ENCODE measurements at regions not wholly inside any gene's neighbourhood (a gene's known extent, or its start where the extent isn't known, plus 50 kb on each side); places are given as distances from the start of the nearest gene placed in this dataset.

DNA sequence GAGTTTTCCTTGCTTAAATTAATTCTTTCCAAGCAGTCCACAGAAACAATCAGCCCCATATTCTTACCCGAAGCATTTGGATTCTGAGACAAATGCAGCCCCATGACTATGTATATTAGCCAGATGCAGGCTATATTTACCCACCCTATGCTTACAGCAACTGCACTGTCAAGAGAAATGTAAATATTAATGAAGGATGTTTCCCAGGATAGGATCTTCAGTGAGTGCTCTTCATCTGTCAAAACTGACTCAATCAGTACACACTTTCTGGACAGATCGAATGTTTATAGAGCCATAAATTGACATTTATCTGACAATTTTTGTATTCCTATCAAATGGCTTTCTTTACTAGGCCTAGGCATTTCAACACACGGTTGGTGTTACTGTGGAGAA is 725.3 kb upstream of the SEMA6A start:
- H3K36me3 Mint-ChIP-seq, result no peaks in the 10 kb centered on the region
- H3K27me3 Mint-ChIP-seq, result no peaks in the 10 kb centered on the region
- no peaks in the 10 kb centered on the region for H3K4me1 Mint-ChIP-seq
- peaks cover 7% of the 10 kb centered on the region for H3K9me3 Mint-ChIP-seq
- DNase-seq, result no peak
- CTCF ChIA-PET, result no interaction called here
- H3K27ac Mint-ChIP-seq, result no peak overlapping the region
- H3K4me3 Mint-ChIP-seq, result no peak overlapping the region

DNA sequence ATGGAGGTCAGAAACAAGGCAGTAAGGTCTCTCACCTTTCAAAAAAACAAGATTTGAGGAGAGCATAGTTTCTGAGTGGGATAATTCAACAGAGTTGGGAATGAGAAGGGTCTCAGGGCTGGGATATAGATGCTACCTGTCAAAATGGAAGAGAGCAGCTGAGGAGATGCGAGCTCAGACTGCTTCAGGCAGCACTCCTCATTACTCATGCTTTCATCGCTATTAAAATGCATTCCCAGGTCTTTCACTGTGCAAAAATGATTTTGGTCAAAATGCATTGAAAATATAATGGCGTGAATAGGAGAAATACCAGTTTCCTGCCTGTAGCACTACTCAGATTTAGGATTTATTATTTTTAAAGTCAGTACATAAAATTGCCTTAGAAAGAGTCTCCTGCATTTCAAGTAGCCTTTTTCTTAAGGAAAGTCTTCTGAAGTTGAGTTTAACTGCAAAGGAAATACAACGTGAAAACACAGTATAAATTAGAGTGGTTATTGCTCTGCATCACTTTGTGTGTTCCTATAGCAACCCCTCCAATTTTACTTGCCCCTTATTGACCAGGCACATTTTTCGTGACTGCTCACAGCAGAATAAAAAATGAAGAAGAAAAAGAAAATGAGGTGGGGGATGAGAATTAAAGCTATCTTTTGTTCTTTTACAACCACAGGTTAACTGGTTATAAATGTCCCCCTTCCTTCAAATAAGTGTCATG is 724.8 kb upstream of the SEMA6A start:
- peaks cover 7% of the 10 kb centered on the region for H3K9me3 Mint-ChIP-seq
- no peak for DNase-seq
- CTCF ChIA-PET, result no interaction called here
- no peaks in the 10 kb centered on the region for H3K36me3 Mint-ChIP-seq
- H3K27me3 Mint-ChIP-seq, result no peaks in the 10 kb centered on the region
- H3K4me3 Mint-ChIP-seq, result no peak overlapping the region
- H3K4me1 Mint-ChIP-seq, result no peaks in the 10 kb centered on the region
- no peak overlapping the region for H3K27ac Mint-ChIP-seq

DNA sequence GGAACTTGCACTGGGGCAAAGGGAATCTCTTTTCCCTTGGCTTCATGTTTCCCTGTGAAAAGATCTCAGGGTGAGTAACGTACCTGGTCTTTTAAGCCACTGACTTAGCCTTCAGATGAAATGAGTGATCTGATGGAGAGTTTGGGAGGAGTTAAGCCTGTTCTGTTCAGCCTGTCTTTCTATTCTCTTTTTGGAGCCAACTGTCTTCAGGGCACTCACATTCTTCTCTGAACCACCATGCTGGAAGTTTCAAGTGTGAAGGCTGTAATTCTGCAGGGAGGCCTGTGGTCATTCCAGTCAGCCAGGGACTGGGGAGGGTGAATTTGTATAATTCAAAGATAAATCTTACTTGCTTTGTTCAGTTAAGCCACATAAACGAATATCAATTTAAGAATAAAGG is 722.2 kb upstream of the SEMA6A start:
- Mint-ChIP-seq H3K4me3 (no peak overlapping the region), H3K36me3 (no peaks in the 10 kb centered on the region), H3K4me1 (no peaks in the 10 kb centered on the region), H3K27me3 (no peaks in the 10 kb centered on the region), H3K9me3 (peaks cover 2% of the 10 kb centered on the region), H3K27ac (no peak overlapping the region)
- CTCF ChIA-PET, result no interaction called here
- DNase-seq, result no peak

DNA sequence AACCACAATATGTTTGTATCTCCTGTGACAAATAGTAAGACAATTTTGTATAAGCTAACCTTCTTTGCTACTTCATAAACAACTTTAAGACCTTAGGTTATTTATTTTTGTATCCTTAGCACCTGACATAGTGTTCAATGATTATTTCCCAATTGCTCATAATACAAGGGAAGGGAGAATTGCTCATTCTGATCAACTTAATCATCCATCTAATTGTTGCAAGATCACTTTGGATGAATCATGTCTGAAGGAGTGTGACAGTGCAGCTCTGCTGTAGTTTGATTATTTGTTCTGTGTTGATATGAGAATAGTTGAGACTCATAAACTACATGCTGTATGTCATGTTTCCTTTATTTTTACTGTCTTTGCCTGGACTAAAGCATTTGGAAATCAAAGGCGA is 721.3 kb upstream of the SEMA6A start:
- H3K4me1 Mint-ChIP-seq, result no peaks in the 10 kb centered on the region
- CTCF ChIA-PET, result interaction anchor here (0.6 kb wide), 1 partner anchor 874 kb away, joined by 3 read pairs; no protein-coding TSS in a partner anchor
- no peak overlapping the region for H3K27ac Mint-ChIP-seq
- no peaks in the 10 kb centered on the region for H3K27me3 Mint-ChIP-seq
- peaks cover 2% of the 10 kb centered on the region for H3K9me3 Mint-ChIP-seq
- no peaks in the 10 kb centered on the region for H3K36me3 Mint-ChIP-seq
- DNase-seq, result no peak
- H3K4me3 Mint-ChIP-seq, result no peak overlapping the region

DNA sequence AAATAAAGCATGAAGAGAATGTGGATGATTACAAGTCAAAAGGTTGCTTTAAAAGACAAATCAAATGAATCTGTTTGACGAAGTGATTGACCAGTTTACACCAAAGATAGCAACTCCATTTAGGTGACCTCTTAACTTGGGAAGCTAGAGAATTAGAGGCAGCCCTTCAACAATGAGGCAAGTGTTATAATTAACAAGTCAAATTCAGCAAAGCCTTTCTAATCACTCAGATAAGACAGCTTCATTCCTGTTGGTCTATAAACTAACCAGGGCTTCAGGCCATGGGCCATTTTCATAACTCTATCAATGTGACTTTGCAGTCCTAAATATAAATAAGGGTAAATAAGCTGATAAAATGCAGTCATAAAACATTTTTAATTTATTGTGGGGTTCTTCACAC is 712.2 kb upstream of the SEMA6A start:
- CTCF ChIA-PET, result no interaction called here
- H3K9me3 Mint-ChIP-seq, result no peaks in the 10 kb centered on the region

DNA sequence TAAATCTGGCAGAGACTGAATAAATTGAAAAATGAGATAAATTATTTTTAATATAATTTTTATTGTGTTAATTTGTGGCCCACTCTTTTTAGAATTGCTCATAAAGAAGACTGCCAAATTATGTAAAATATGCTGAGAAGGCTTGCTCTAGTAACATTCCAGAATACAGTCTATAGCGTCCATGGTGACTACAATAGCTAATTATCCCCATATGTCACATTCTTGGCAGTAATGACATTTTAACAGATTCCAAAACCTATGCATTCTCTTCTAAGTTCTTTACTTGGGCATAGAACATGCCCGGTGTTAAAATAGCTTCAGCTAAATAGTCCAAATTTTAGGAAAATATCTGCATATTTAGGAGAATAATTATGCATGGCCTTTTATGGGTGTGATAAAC is 697.0 kb upstream of the SEMA6A start:
- no peak for DNase-seq
- no peaks in the 10 kb centered on the region for H3K36me3 Mint-ChIP-seq
- H3K4me3 Mint-ChIP-seq, result no peak overlapping the region
- no peaks in the 10 kb centered on the region for H3K4me1 Mint-ChIP-seq
- CTCF ChIA-PET, result no interaction called here
- H3K27ac Mint-ChIP-seq, result no peak overlapping the region
- no peaks in the 10 kb centered on the region for H3K27me3 Mint-ChIP-seq
- H3K9me3 Mint-ChIP-seq, result peaks cover 3% of the 10 kb centered on the region

More for the DNA sequence above, 712.2 kb upstream of the SEMA6A start:
- Mint-ChIP-seq H3K4me3 (no peak overlapping the region), H3K27ac (no peak overlapping the region), H3K4me1 (no peaks in the 10 kb centered on the region), H3K27me3 (no peaks in the 10 kb centered on the region), H3K36me3 (no peaks in the 10 kb centered on the region)
- DNase-seq, result no peak

DNA sequence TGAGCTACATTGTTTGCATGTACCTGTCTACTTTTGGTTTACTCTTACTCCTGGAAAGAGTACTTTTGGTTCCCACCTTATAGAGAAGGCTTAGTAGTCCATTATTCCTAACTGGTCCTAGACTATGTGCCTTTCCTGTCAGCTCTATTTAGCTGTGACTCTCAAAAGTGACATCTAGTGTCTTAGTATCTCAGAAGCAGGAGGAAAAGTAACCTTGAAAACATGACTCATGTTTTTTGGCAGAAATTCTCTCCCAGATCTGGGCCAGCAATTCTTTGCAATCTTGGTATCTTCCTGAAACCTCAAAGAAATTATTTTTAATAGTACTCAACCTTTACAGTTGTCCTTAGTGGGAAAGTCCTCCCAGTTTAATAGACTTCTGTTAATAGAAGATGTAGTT is 691.7 kb upstream of the SEMA6A start:
- CTCF ChIA-PET, result no interaction called here
- no peaks in the 10 kb centered on the region for H3K27me3 Mint-ChIP-seq
- peaks cover 4% of the 10 kb centered on the region for H3K9me3 Mint-ChIP-seq
- no peak overlapping the region for H3K27ac Mint-ChIP-seq
- H3K4me3 Mint-ChIP-seq, result no peak overlapping the region
- no peaks in the 10 kb centered on the region for H3K4me1 Mint-ChIP-seq
- H3K36me3 Mint-ChIP-seq, result no peaks in the 10 kb centered on the region
- DNase-seq, result no peak

DNA sequence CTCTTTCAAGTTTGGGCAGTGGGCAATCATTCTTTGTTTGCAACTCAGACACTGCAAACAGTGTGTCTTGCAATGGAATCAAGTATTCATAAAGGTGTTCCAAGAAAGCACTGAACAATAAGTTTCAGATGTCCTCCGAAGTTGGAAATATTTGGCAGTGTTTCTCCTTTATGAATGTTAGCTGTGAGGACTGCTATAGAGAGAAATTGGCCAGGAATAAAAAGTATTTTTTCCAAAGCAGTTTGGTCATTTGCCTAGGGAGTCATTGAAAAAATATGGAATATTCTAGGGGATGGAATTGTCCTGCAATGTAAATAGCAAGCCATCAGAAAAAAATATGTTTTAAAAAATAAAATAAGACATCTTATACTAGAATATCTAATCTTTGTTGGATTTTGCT is 688.6 kb upstream of the SEMA6A start:
- Mint-ChIP-seq H3K27ac (no peak overlapping the region), H3K4me1 (no peaks in the 10 kb centered on the region), H3K9me3 (peaks cover 4% of the 10 kb centered on the region), H3K27me3 (no peaks in the 10 kb centered on the region), H3K36me3 (no peaks in the 10 kb centered on the region), H3K4me3 (no peak overlapping the region)
- DNase-seq, result no peak
- CTCF ChIA-PET, result no interaction called here

DNA sequence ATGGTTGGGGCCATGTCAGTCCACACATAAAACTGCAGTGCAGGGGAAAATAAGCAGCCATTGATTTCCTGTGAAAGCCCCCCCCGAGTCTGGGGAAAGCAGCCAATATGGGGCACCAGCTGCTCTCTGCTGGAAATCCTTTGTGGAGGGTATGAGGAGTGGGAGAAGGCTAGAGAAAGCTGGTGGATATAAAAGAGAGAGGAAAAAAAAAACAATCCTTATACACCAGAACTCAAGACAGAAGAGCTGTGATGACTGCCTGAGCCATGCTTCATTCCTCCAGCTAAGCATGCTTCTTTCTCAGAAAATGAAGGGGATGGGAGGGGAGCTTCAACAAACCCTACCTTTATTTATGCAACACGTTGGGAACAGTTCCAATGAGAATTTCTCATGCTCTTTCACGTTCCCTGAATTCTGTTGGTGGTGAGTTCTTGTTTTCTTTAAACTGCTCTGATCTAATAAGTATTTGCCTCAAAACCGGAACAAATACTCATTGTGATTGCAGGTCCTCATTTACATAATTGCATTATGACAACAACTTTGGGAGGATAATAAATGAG is 688.0 kb upstream of the SEMA6A start:
- Mint-ChIP-seq H3K4me1 (no peaks in the 10 kb centered on the region), H3K36me3 (no peaks in the 10 kb centered on the region), H3K9me3 (peaks cover 4% of the 10 kb centered on the region), H3K27me3 (no peaks in the 10 kb centered on the region), H3K27ac (no peak overlapping the region), H3K4me3 (no peak overlapping the region)
- DNase-seq, result no peak
- CTCF ChIA-PET, result no interaction called here

DNA sequence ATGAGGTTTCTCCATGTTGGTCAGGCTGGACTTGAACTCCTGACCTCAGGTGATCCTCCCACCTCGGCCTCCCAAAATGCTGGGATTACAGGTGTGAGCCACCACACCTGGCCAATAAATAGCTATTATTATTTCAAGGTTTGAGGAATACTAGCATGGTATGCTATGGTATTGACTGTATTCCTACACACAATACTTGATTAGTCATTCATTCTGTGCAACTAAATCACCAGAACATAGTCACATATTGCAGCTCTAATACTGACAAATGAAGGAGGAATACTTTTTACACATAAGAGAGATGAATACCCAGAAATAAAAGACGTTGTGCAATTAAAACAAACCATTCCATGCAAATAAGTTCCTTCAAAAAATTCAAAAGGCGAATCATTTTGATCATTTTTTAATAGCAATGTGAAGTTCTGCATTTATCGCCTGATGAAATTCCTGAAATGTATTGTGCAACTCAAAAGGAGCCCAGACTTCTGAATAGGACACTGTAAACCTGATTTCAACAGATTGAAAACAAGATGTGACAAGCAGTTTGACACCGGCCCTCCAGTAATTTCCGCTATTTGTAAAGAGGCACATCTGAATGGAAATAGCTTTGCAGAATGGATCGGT is 687.4 kb upstream of the SEMA6A start:
- no peak for DNase-seq
- Mint-ChIP-seq H3K4me1 (no peaks in the 10 kb centered on the region), H3K4me3 (no peak overlapping the region), H3K9me3 (peaks cover 4% of the 10 kb centered on the region), H3K36me3 (no peaks in the 10 kb centered on the region), H3K27me3 (no peaks in the 10 kb centered on the region), H3K27ac (no peak overlapping the region)
- CTCF ChIA-PET, result no interaction called here

DNA sequence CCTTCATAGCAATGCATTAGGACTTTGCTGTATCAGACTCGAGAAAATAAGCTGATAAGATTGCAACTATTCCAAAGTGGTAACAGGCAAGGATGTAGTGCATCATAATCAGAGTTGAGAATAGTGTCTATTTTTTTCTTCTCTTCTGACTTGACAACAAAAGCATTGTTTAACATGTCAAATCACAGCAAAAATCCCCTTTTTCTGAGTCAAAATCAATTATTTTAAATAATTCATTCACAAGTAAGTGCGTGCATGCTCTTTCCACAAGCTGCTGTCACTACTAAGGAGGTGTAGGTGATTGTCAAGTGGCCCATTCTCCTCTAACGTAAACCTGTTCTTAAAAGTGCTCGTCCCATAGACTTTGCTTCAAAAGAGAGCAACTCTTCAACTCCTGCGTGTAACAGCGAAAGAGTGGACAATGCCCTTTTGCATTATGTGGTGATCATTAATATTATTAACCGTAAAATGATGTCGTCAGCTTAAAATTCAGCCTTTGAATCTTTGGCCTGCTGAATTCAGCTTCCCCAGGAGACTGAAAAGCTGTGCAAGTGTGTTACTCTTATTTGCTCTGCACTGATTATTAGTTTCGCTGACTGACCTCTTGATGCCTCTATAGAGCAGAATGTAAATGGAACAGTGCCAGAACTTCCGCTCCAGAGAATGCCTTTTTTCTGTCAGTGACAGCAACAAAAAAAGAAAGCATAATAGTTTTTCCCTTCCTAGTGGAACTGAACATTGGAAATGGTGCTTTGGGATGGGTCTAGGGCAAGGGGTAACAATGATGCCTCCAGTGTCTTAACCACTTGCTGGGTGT is 680.8 kb upstream of the SEMA6A start:
- CTCF ChIA-PET, result no interaction called here
- no peak overlapping the region for H3K4me3 Mint-ChIP-seq
- no peak for DNase-seq

DNA sequence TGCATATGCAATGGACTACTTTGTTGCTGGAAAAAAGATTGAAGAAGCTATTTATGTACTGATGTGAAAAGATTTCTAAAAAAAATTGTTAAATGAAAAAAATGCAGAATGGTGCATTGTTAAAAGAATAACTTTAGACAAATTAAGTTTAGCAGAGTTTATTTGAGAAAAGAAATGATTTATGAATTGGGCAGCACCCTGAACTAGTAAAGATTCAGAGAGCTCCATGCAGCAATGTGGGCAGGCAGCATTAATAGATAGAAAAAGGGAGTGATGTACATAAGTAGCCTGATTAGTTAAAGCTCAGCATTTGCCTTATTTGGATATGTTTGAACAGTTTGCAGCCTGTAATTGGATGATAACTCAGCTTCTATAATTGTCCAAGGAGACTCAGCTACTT is 677.9 kb upstream of the SEMA6A start:
- no peaks in the 10 kb centered on the region for H3K27me3 Mint-ChIP-seq
- no peak overlapping the region for H3K4me3 Mint-ChIP-seq

More for the DNA sequence above, 680.8 kb upstream of the SEMA6A start:
- H3K27me3 Mint-ChIP-seq, result no peaks in the 10 kb centered on the region
- peaks cover 2% of the 10 kb centered on the region for H3K9me3 Mint-ChIP-seq
- no peaks in the 10 kb centered on the region for H3K36me3 Mint-ChIP-seq
- H3K27ac Mint-ChIP-seq, result no peak overlapping the region
- no peaks in the 10 kb centered on the region for H3K4me1 Mint-ChIP-seq

DNA sequence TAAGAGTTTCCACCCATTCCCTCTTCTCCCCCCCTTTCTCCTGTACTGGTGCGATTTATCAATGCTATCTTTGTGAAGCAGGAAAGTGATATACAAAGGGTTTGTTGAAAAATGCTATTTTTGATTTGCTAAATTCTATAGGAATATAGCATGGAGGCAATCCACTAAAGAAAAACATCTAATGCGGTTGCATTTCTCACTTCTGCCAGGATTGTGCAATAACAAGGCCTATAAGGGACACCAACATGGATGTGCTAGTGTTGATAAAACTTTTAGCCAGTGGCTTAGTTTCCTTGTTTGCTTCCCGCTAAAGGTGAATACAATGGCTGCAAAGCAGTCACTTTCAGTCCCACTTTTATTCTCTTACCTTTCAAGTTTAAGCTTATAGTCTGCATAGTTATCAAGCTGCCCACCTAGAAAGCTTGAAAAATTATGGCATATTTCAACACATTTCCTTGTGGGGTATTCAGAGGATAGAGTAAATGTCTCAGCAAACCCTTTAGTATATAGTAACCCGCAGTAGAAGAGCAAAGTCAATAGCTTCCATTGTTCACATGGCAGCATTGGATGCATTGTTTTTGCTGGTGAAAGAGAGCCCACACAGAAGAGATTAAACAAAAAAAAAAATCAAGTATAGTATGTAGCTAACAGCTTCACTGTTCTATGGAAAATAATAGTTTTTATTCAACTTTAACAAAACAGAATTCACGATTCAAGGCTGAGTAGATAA is 674.6 kb upstream of the SEMA6A start:
- Mint-ChIP-seq H3K4me3 (no peak overlapping the region), H3K9me3 (peaks cover 2% of the 10 kb centered on the region), H3K36me3 (no peaks in the 10 kb centered on the region), H3K4me1 (no peaks in the 10 kb centered on the region), H3K27ac (no peak overlapping the region), H3K27me3 (no peaks in the 10 kb centered on the region)
- CTCF ChIA-PET, result no interaction called here
- DNase-seq, result no peak

More for the DNA sequence above, 677.9 kb upstream of the SEMA6A start:
- H3K9me3 Mint-ChIP-seq, result peaks cover 2% of the 10 kb centered on the region
- H3K36me3 Mint-ChIP-seq, result no peaks in the 10 kb centered on the region
- H3K27ac Mint-ChIP-seq, result no peak overlapping the region
- no peaks in the 10 kb centered on the region for H3K4me1 Mint-ChIP-seq
- DNase-seq, result no peak
- CTCF ChIA-PET, result no interaction called here

DNA sequence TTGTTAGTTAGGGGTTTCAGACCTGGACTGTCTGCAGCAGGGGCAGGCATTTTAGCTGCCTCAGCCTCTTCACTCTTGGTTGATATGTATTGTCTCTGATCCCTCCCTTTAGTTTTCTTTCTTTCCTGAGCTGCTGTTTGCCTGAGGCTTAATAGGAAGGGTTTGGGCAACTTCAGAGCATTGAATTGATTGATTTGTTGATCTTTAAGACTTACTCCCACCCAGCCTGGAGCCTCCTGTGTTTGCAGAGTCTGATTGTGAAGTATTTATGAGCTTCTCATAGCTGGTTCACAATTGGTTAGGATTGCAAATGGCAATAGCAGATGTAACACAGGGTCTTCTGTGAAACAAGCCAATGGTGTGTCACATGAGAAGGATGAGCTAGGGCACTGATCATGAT is 671.8 kb upstream of the SEMA6A start:
- H3K4me1 Mint-ChIP-seq, result no peaks in the 10 kb centered on the region
- CTCF ChIA-PET, result no interaction called here

More for the DNA sequence above, 671.8 kb upstream of the SEMA6A start:
- DNase-seq, result no peak
- peaks cover 2% of the 10 kb centered on the region for H3K9me3 Mint-ChIP-seq
- H3K4me3 Mint-ChIP-seq, result no peak overlapping the region
- H3K27me3 Mint-ChIP-seq, result no peaks in the 10 kb centered on the region
- H3K36me3 Mint-ChIP-seq, result no peaks in the 10 kb centered on the region
- H3K27ac Mint-ChIP-seq, result no peak overlapping the region

All from activated naive CD4-positive, alpha-beta T cell treated with anti-CD3 and anti-CD28 coated beads, Interleukin-2, amount 10 ng/mL, durations not matched to agents 7 days and 5 days (primary cell).